Stomach (tissue), 8 donors: ENCODE measurements at regions not wholly inside any gene's neighbourhood (a gene's known extent, or its start where the extent isn't known, plus 50 kb on each side); places are given as distances from the start of the nearest gene placed in this dataset.

ENCODE experiments used
- DNase-seq, 2 donors: peaks; one replicate each; pipeline versions ENCODE4 v3.0.0 to v3.0.0-alpha.2; 2013 to 2019
- H3K27ac ChIP-seq, 5 donors: fragments of 200-600 bp in 4 of 5; sonication (generic) in 4 of 5; one replicate each; pipeline ENCODE4 v1.5.1; 2013 to 2019; ENCODE audit warnings: mild to moderate bottlenecking in 1 of 5, moderate library complexity in 1 of 5
- H3K27me3 ChIP-seq, 3 donors: fragments of 200-600 bp; sonication (generic); one replicate each; pipeline ENCODE4 v1.5.1; 2017 to 2019; ENCODE audit warnings: mixed run types in 1 of 3
- H3K36me3 ChIP-seq, 4 donors: fragments of 200-600 bp; sonication (generic); 1 replicate in 3 of 4; 2 replicates in 1 of 4; pipeline ENCODE4 v1.5.1; 2016 to 2019
- H3K4me1 ChIP-seq, 4 donors: fragments of 200-600 bp; sonication (generic); one replicate each; pipeline ENCODE4 v1.5.1; 2016 to 2019
- H3K4me3 ChIP-seq, 4 donors: fragments of 200-600 bp; sonication (generic) in 3 of 4; one replicate each; pipeline ENCODE4 v1.5.1; 2016 to 2019; ENCODE audit warnings: mild to moderate bottlenecking in 1 of 4
- H3K9me3 ChIP-seq, 4 donors: fragments of 200-600 bp; sonication (generic); one replicate each; pipeline ENCODE4 v1.5.1; 2016 to 2019
- CTCF ChIP-seq, 7 experiments: fragments of 450-650 bp in 4 of 7; fragments of 200-600 bp in 3 of 7; sonication (generic) in 3 of 7; IDR thresholded peaks; one replicate each; pipeline ENCODE4 v1.5.1; 2016 to 2019; ENCODE audit warnings: antibody characterized with exemption in 7 of 7, control low read depth in 2 of 7, mild to moderate bottlenecking in 1 of 7
- EP300 ChIP-seq: sonication (generic); formaldehyde crosslinking; IDR thresholded peaks from one replicate; pipeline ENCODE4 v1.6.1; 2017; ENCODE audit warnings: antibody characterized with exemption
- POLR2A ChIP-seq, 4 donors: fragments of 450-650 bp; IDR thresholded peaks; one replicate each; pipeline ENCODE4 v1.6.1; 2016; ENCODE audit warnings: antibody characterized with exemption in 4 of 4, control low read depth in 2 of 4, mild to moderate bottlenecking in 1 of 4, moderate library complexity in 1 of 4
- POLR2AphosphoS5 ChIP-seq, 3 donors: sonication (generic); formaldehyde crosslinking; IDR thresholded peaks; one replicate each; pipeline ENCODE4 v1.6.1; 2016; ENCODE audit warnings: antibody characterized with exemption in 3 of 3
- WGBS, 5 donors: extraction: QIAGEN DNeasy Blood & Tissue Kit in 3 of 5; methylation state at CpG; one replicate each; pipeline versions ENCODE4 v1.1.5 to v1.1.7; 2013 to 2018; 5-methylcytosine and 5-hydroxymethylcytosine counted together
- intact Hi-C: fragments of 100-400 bp; cut with DNase I; formaldehyde crosslinking; loops from one replicate; pipeline ENCODE4 v1.15.1; 2023; ENCODE audit warnings: low total_unique reads
- small RNA-seq, 4 donors: library from RNA; depleted of rRNA; stranded (forward); fragments of <200 nt; gene quantifications; one replicate each; pipeline ENCODE3, GENCODE V24; 2016
- donor health status: healthy with polysubstance abuse.
- donor health status: Bipolar disorder and iron deficiency.
- donor health status: healthy.

GRCh38 chr6:163634211-163635171 lies 220.0 kb downstream of the QKI start:
- TF ChIP-seq POLR2A (IDR thresholded peaks at IDR 0.05) = no peak
- TF ChIP-seq CTCF (IDR thresholded peaks at IDR 0.05) = no peak
- peak in 1 of 2 donors; percentile 17 for DNase-seq
- no peaks in the 10 kb centered on the region for H3K36me3 ChIP-seq
- H3K9me3 ChIP-seq = peaks cover 0 to 23% (median 13%) of the 10 kb centered on the region in 4 donors
- H3K4me1 ChIP-seq = no peaks in the 10 kb centered on the region
- intact Hi-C loops = no loop called here
- 52 to 67% (median 59%) methylated on average over 19 to 21 of the region's 21 CpGs for WGBS, 5 donors
- peaks cover 0 to 40% (median 21%) of the 10 kb centered on the region in 3 donors for H3K27me3 ChIP-seq
- no peak overlapping the region for H3K4me3 ChIP-seq
- H3K27ac ChIP-seq = no peak overlapping the region

DNA sequence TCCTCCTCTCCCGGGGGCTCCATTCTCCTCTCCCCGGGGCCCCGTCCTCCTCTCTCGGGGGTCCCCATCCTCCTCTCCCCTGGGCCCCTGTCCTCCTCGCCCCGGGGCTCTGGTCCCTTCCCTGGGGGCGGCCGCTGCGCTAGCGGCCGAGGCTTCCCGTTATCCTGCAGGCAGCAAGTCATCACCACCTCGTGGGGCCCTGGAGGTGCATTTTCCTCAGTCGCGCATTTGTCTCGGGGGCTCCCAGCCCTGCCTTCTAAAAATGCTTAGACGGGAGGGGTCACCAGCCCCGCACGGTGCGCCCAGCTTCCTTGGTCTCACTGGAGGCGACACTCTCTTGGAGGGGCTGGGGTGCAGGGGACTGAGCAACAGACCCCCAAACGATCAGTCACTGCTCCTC lies 216.5 kb downstream of the QKI start:
- Histone ChIP-seq H3K9me3 (peaks cover 0 to 27% (median 16%) of the 10 kb centered on the region in 4 donors), H3K36me3 (no peaks in the 10 kb centered on the region), H3K4me3 (no peak overlapping the region), H3K4me1 (no peaks in the 10 kb centered on the region), H3K27ac (no peak overlapping the region), H3K27me3 (peaks cover 0 to 41% (median 21%) of the 10 kb centered on the region in 3 donors)
- TF ChIP-seq POLR2A (IDR thresholded peaks at IDR 0.05) (no peak), CTCF (IDR thresholded peaks at IDR 0.05) (no peak), POLR2AphosphoS5 (IDR thresholded peaks at IDR 0.05) (no peak), EP300 (no peak)
- intact Hi-C loops = no loop called here
- DNase-seq = no peak
- 40 to 47% (median 43%) methylated on average over 18 to 22 of the region's 22 CpGs for WGBS, 5 donors

DNA sequence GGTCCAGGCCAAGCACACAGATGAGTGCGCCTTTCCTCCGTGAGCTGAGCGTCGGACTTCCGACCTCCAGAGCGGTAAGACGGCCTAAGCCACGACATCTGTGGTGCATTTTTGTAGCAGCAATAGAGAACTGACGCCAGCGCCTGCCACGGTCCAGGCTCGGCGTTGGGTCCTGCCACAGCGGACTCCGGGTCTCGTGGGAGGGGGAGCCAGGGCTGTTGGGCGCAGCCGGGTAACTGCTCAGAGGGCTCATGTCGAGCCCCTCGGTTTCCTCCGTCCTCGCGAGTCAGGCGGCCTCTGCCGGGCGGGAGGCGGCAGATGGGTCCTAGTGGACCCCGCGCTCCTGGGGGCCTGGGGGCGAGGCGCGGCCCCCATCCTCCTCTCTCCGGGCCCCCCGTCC lies 216.1 kb downstream of the QKI start:
- no peak for TF ChIP-seq CTCF (IDR thresholded peaks at IDR 0.05)
- no peak for TF ChIP-seq POLR2AphosphoS5 (IDR thresholded peaks at IDR 0.05)
- no peak for TF ChIP-seq EP300
- TF ChIP-seq POLR2A (IDR thresholded peaks at IDR 0.05) = no peak
- DNase-seq = peak in 1 of 2 donors; percentile 17
- H3K27ac ChIP-seq = no peak overlapping the region
- H3K9me3 ChIP-seq = peaks cover 0 to 27% (median 16%) of the 10 kb centered on the region in 4 donors
- no peaks in the 10 kb centered on the region for H3K4me1 ChIP-seq
- no peaks in the 10 kb centered on the region for H3K36me3 ChIP-seq
- intact Hi-C loops = no loop called here
- H3K4me3 ChIP-seq = no peak overlapping the region
- H3K27me3 ChIP-seq = peaks cover 0 to 41% (median 21%) of the 10 kb centered on the region in 3 donors
- WGBS, 5 donors = 16 to 40% (median 26%) methylated on average over 1 to 34 of the region's 34 CpGs

GRCh38 chr6:163630096-163630495 lies 215.6 kb downstream of the QKI start:
- Histone ChIP-seq H3K4me1 (no peaks in the 10 kb centered on the region), H3K4me3 (no peak overlapping the region), H3K27me3 (peaks cover 0 to 41% (median 21%) of the 10 kb centered on the region in 3 donors), H3K9me3 (peaks cover 0 to 27% (median 16%) of the 10 kb centered on the region in 4 donors), H3K27ac (no peak overlapping the region), H3K36me3 (no peaks in the 10 kb centered on the region)
- DNase-seq = no peak
- intact Hi-C loops = no loop called here
- no peak for TF ChIP-seq CTCF (IDR thresholded peaks at IDR 0.05)
- no peak for TF ChIP-seq EP300
- WGBS, 5 donors = 60 to 92% (median 67%) methylated on average over 7 to 16 of the region's 16 CpGs

Small RNA genes lying in the stretch of these regions (small RNA-seq; reads per million reads assigned to genes)
- 0 reads per million in 4 donors for gene RN7SL366P
